H1 (cell line): ENCODE measurements at regions not wholly inside any gene's neighbourhood (a gene's known extent, or its start where the extent isn't known, plus 50 kb on each side); places are given as distances from the start of the nearest gene placed in this dataset.

Experiments
- CTCF ChIA-PET: fragments of 300-600 bp; sonication (Branson Sonifier 250); formaldehyde crosslinking; loops from one replicate; lab custom pipeline; 2021; ENCODE audit not compliant: partially characterized antibody; lab: Charles Lee
- POLR2A ChIA-PET: fragments of 300-600 bp; sonication (Branson Sonifier 250); formaldehyde crosslinking; loops from one replicate; lab custom pipeline; 2021; ENCODE audit warnings: inconsistent platforms; ENCODE audit not compliant: partially characterized antibody; lab: Charles Lee
- DNase-seq, 2 experiments: peaks; one replicate each; pipeline versions ENCODE4 v3.0.0 to v3.0.0-alpha.2; 2010 to 2022; ENCODE audit warnings: low spot score in 2 of 2, low read depth in 1 of 2, mixed read lengths in 1 of 2
- FAIRE-seq: peaks from 2 replicates; lab custom pipeline; 2011; peaks lifted over from hg19 to GRCh38; lab: Jason Lieb, UNC
- H2AFZ ChIP-seq: 2 replicates; pipeline ENCODE4 v1.8.1; 2012; ENCODE audit warnings: low read length, inconsistent platforms
- H2AK5ac ChIP-seq: 2 replicates; pipeline ENCODE4 v1.6.1; 2013; ENCODE audit warnings: low read depth, low read length
- H2BK120ac ChIP-seq: replicated peaks from 2 replicates; pipeline ENCODE3; 2013; ENCODE audit warnings: low read depth, low read length, inconsistent platforms
- H2BK12ac ChIP-seq: 2 replicates; pipeline ENCODE4 v1.6.1; 2013; ENCODE audit warnings: low read depth, low read length
- H2BK15ac ChIP-seq: 2 replicates; pipeline ENCODE4 v1.6.1; 2013; ENCODE audit warnings: low read length
- H2BK20ac ChIP-seq: 2 replicates; pipeline ENCODE4 v1.6.1; 2013; ENCODE audit warnings: low read length
- H2BK5ac ChIP-seq: 2 replicates; pipeline ENCODE4 v1.6.1; 2013; ENCODE audit warnings: low read depth, low read length
- H3K14ac ChIP-seq: 2 replicates; pipeline ENCODE4 v1.6.1; 2013; ENCODE audit warnings: inconsistent platforms; ENCODE audit not compliant: insufficient read length
- H3K18ac ChIP-seq: 2 replicates; pipeline ENCODE4 v1.6.1; 2013; ENCODE audit warnings: low read length; ENCODE audit errors: extremely low read depth
- H3K23ac ChIP-seq: 2 replicates; pipeline ENCODE4 v1.6.1; 2013; ENCODE audit warnings: inconsistent platforms; ENCODE audit not compliant: insufficient read length
- H3K23me2 ChIP-seq: 2 replicates; pipeline ENCODE4 v1.6.1; 2013; ENCODE audit warnings: low read depth, low read length
- H3K27ac ChIP-seq: 2 replicates; pipeline ENCODE4 v1.6.1; 2011; ENCODE audit warnings: low read depth, low read length, inconsistent platforms
- H3K27me3 ChIP-seq, 4 experiments: replicated peaks in 1 of 4; 1 replicate in 1 of 4; 2 replicates in 3 of 4; pipeline versions ENCODE4 v1.6.1 to v1.8.1; 2011 to 2013; ENCODE audit warnings: low read length in 3 of 4, mild to moderate bottlenecking in 3 of 4, inconsistent platforms in 2 of 4, mixed read lengths in 2 of 4, moderate library complexity in 1 of 4; ENCODE audit not compliant: control insufficient read depth in 3 of 4, insufficient read depth in 3 of 4; ENCODE audit errors: extremely low read depth in 1 of 4
- H3K36me3 ChIP-seq, 4 experiments: 2 replicates each; pipeline versions ENCODE4 v1.6.1 to v1.8.1; 2011 to 2013; ENCODE audit warnings: mild to moderate bottlenecking in 4 of 4, low read length in 3 of 4, moderate library complexity in 2 of 4, control low read depth in 1 of 4, inconsistent platforms in 1 of 4; ENCODE audit not compliant: insufficient read depth in 4 of 4, control insufficient read depth in 2 of 4
- H3K4ac ChIP-seq: replicated peaks from 2 replicates; pipeline ENCODE3; 2013; ENCODE audit warnings: low read length, low read depth, mixed read lengths, inconsistent platforms; ENCODE audit not compliant: insufficient read length
- H3K4me1 ChIP-seq, 4 experiments: replicated peaks in 1 of 4; 1 replicate in 1 of 4; 2 replicates in 3 of 4; pipeline versions ENCODE4 v1.6.1 to v1.8.1; 2011 to 2013; ENCODE audit warnings: low read length in 3 of 4, inconsistent platforms in 2 of 4, mixed read lengths in 1 of 4; ENCODE audit not compliant: insufficient read depth in 4 of 4, control insufficient read depth in 3 of 4
- H3K4me2 ChIP-seq, 2 experiments: 2 replicates each; pipeline versions ENCODE4 v1.6.1 to v1.8.1; 2011 to 2013; ENCODE audit warnings: low read depth in 2 of 2, low read length in 2 of 2, control low read depth in 1 of 2, inconsistent platforms in 1 of 2, mild to moderate bottlenecking in 1 of 2; ENCODE audit not compliant: insufficient read depth in 1 of 2
- H3K4me3 ChIP-seq, 4 experiments: fragments of 200-600, 300-600 bp in 1 of 4; sonication (generic), shearing (Covaris generic), sonication (Bioruptor Twin) in 1 of 4; 2 replicates each; pipeline versions ENCODE4 v1.5.1 to v1.8.1; 2011 to 2016; ENCODE audit warnings: low read length in 4 of 4, low read depth in 3 of 4, control low read depth in 2 of 4, inconsistent platforms in 2 of 4, mild to moderate bottlenecking in 2 of 4, mixed read lengths in 1 of 4, moderate library complexity in 1 of 4; ENCODE audit not compliant: insufficient read depth in 2 of 4; ENCODE audit errors: extremely low read depth in 1 of 4
- H3K56ac ChIP-seq: replicated peaks from 2 replicates; pipeline ENCODE3; 2013; ENCODE audit warnings: low read depth, mild to moderate bottlenecking, mixed read lengths, low read length, inconsistent platforms; ENCODE audit not compliant: insufficient read length
- H3K79me1 ChIP-seq: 2 replicates; pipeline ENCODE4 v1.6.1; 2013; ENCODE audit warnings: low read depth, low read length, control low read depth
- H3K79me2 ChIP-seq, 2 experiments: 2 replicates each; pipeline versions ENCODE4 v1.6.1 to v1.8.1; 2012 to 2013; ENCODE audit warnings: low read length in 2 of 2, mild to moderate bottlenecking in 2 of 2, inconsistent platforms in 1 of 2; ENCODE audit not compliant: insufficient read depth in 2 of 2, control insufficient read depth in 1 of 2
- H3K9ac ChIP-seq, 4 experiments: replicated peaks in 1 of 4; 1 replicate in 1 of 4; 2 replicates in 3 of 4; pipeline versions ENCODE4 v1.6.1 to v1.8.1; 2011 to 2013; ENCODE audit warnings: low read depth in 3 of 4, low read length in 3 of 4, control low read depth in 2 of 4, mild to moderate bottlenecking in 2 of 4, moderate library complexity in 2 of 4, inconsistent platforms in 1 of 4; ENCODE audit errors: extremely low read depth in 1 of 4
- H3K9me3 ChIP-seq, 2 experiments: 2 replicates each; pipeline versions ENCODE4 v1.6.1 to v1.8.1; 2012 to 2013; ENCODE audit warnings: mild to moderate bottlenecking in 2 of 2, moderate library complexity in 2 of 2, control low read depth in 1 of 2, inconsistent platforms in 1 of 2, low read depth in 1 of 2, low read length in 1 of 2, mixed read lengths in 1 of 2; ENCODE audit not compliant: insufficient read depth in 2 of 2
- H4K20me1 ChIP-seq, 2 experiments: replicated peaks in 1 of 2; 2 replicates each; pipeline versions ENCODE3 to v1.8.1; 2011 to 2013; ENCODE audit warnings: inconsistent platforms in 2 of 2, low read length in 2 of 2, mild to moderate bottlenecking in 1 of 2; ENCODE audit not compliant: insufficient read depth in 2 of 2, control insufficient read depth in 1 of 2
- H4K5ac ChIP-seq: 2 replicates; pipeline ENCODE4 v1.6.1; 2013; ENCODE audit warnings: low read length, low read depth, mixed read lengths, inconsistent platforms; ENCODE audit not compliant: insufficient read length
- H4K8ac ChIP-seq: 2 replicates; pipeline ENCODE4 v1.8.0; 2013; ENCODE audit warnings: mild to moderate bottlenecking, moderate library complexity, low read length, inconsistent platforms; ENCODE audit not compliant: insufficient read depth; ENCODE audit errors: extremely low read depth
- H4K91ac ChIP-seq: replicated peaks from 2 replicates; pipeline ENCODE3; 2013; ENCODE audit warnings: low read length, mixed read lengths, inconsistent platforms; ENCODE audit not compliant: insufficient read length
- ATF3 ChIP-seq: IDR thresholded peaks from 2 replicates; pipeline ENCODE4 v1.6.1; 2011; ENCODE audit warnings: low read depth, mild to moderate bottlenecking, low read length; ENCODE audit not compliant: insufficient read depth
- CTCF ChIP-seq, 3 experiments: IDR thresholded peaks; 1 replicate in 2 of 3; 2 replicates in 1 of 3; pipeline versions ENCODE4 v1.5.1 to v1.6.1; 2011; ENCODE audit warnings: low read length in 3 of 3, mild to moderate bottlenecking in 3 of 3, inconsistent platforms in 2 of 3, low read depth in 1 of 3, moderate library complexity in 1 of 3; ENCODE audit not compliant: insufficient read depth in 1 of 3; ENCODE audit errors: control extremely low read depth in 1 of 3
- SAP30 ChIP-seq: fragments of 300-600 bp; sonication (generic); IDR thresholded peaks from 2 replicates; pipeline ENCODE4 v1.7.1; 2012; ENCODE audit warnings: low read length, moderate library complexity, mild to moderate bottlenecking, inconsistent platforms; ENCODE audit not compliant: insufficient read depth, insufficient replicate concordance
- WGBS, 2 experiments: shearing (Covaris generic) in 1 of 2; methylation state at CpG; one replicate each; pipeline versions ENCODE4 v1.1.6 to v1.1.7; 2013 to 2015; ENCODE audit warnings: low lambda C conversion rate in 2 of 2, mixed read lengths in 2 of 2, inconsistent platforms in 1 of 2, low coverage in 1 of 2, missing lambda C conversion rate in 1 of 2; ENCODE audit not compliant: insufficient replicate concordance in 2 of 2, insufficient coverage in 1 of 2, insufficient read length in 1 of 2; ENCODE audit errors: extremely low coverage in 1 of 2, missing lambda C conversion rate in 1 of 2; 5-methylcytosine and 5-hydroxymethylcytosine counted together

GRCh38 chr4:123516576-123516975, 120.0 kb downstream of the SPRY1 start:
- CTCF ChIA-PET, result interaction anchor here (0.8 kb wide), 1 partner anchor 24 kb away, joined by 3 read pairs; no protein-coding TSS in a partner anchor

More at GRCh38 chr4:123516576-123516975, 120.0 kb downstream of the SPRY1 start:
- Histone ChIP-seq H3K4me3 (no peak overlapping the region), H4K20me1 (no peaks in the 10 kb centered on the region), H3K27me3 (no peaks in the 10 kb centered on the region), H3K79me1 (no peaks in the 10 kb centered on the region), H3K4me1 (no peaks in the 10 kb centered on the region), H4K8ac (no peak overlapping the region), H2AK5ac (no peak overlapping the region), H4K5ac (no peak overlapping the region), H3K23ac (no peak overlapping the region), H3K9ac (no peak overlapping the region), H3K4me2 (no peak overlapping the region), H3K9me3 (no peaks in the 10 kb centered on the region), H3K14ac (no peak overlapping the region), H2BK5ac (no peak overlapping the region), H3K56ac (no peak overlapping the region), H4K91ac (no peak overlapping the region), H3K18ac (no peak overlapping the region), H3K27ac (no peak overlapping the region), H2BK20ac (no peak overlapping the region), H2BK15ac (no peak overlapping the region), H2BK12ac (no peak overlapping the region), H2AFZ (no peak overlapping the region), H3K36me3 (no peaks in the 10 kb centered on the region), H3K79me2 (no peaks in the 10 kb centered on the region), H3K23me2 (no peaks in the 10 kb centered on the region), H3K4ac (no peak overlapping the region), H2BK120ac (no peak overlapping the region)
- TF ChIP-seq ATF3 (no peak), CTCF (IDR thresholded peaks at IDR 0.05; ENCODE audit: control extremely low read depth in 1 of 3, insufficient read depth in 1 of 3, low read depth in 1 of 3, low read length in 3 of 3) (no peak), SAP30 (no peak)
- DNase-seq (no peak), FAIRE-seq (no peak)
- POLR2A ChIA-PET, result no interaction called here
- 74% methylated on average over 3 of the region's 3 CpGs; no CpG with 5 or more reads in 1 of the 2 experiments for WGBS, 2 experiments
